Fibroblast of the aortic adventitia (primary cell): ENCODE measurements at regions not wholly inside any gene's neighbourhood (a gene's known extent, or its start where the extent isn't known, plus 50 kb on each side); places are given as distances from the start of the nearest gene placed in this dataset.
"Not testable (repeated sequence)": the region's sequence is repeated elsewhere in the genome, so short reads cannot be mapped to it uniquely, and the experiment has no call there.

Source experiments
- DNase-seq: peaks from one replicate; pipeline ENCODE4 v3.0.0-alpha.2; 2010; ENCODE audit warnings: low read depth
- H3K4me3 ChIP-seq: 2 replicates; pipeline ENCODE4 v1.5.1; 2011; ENCODE audit warnings: low read depth, mild to moderate bottlenecking, control low read depth, low read length, moderate library complexity
- TF ChIP-seq, protein P1 (sequence below): IDR thresholded peaks from 2 replicates; pipeline ENCODE4 v1.5.1; 2011; ENCODE audit warnings: mild to moderate bottlenecking, low read length, control low read depth, inconsistent platforms; ENCODE audit not compliant: insufficient read depth

DNA sequence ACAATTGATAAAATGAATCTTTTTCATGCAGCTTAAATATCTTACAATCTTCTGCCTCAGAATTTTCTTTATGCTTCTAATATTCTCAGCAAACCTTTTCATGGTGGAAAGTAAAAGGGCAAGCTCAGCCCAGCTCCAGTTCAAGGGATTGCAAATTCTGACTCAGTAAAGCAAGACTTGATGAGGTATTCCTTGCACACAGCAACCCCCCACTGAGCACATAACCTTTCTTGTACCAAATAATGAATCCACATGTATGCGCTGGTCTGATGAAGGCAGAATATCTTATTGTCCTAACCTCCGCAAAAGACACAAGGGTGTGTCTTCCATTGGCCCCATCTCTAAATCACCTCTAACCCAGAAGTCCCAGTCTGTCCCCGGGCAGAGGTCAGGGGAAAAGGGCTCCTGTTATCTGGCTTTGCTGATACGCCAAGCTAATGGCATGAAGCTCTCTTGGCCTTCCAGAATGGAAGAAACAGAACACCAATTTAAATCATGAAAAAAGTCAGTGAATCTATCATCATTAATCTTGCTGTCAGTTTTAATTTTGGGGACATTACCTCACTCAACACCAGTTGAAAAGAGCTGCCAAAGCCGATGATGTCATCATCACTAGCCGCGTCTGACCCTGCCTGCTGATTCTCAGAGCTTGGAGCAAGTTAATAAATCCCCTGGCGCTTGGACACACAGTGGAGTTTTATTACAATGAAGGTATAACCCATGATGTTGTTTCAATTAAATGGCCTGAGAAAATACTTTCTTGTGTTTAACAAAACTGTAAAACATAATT lies 592.5 kb upstream of the CLINT1 start:
- H3K4me3 ChIP-seq, result no peak overlapping the region
- DNase-seq, result peak; percentile 86
- TF ChIP-seq, protein P1, sequence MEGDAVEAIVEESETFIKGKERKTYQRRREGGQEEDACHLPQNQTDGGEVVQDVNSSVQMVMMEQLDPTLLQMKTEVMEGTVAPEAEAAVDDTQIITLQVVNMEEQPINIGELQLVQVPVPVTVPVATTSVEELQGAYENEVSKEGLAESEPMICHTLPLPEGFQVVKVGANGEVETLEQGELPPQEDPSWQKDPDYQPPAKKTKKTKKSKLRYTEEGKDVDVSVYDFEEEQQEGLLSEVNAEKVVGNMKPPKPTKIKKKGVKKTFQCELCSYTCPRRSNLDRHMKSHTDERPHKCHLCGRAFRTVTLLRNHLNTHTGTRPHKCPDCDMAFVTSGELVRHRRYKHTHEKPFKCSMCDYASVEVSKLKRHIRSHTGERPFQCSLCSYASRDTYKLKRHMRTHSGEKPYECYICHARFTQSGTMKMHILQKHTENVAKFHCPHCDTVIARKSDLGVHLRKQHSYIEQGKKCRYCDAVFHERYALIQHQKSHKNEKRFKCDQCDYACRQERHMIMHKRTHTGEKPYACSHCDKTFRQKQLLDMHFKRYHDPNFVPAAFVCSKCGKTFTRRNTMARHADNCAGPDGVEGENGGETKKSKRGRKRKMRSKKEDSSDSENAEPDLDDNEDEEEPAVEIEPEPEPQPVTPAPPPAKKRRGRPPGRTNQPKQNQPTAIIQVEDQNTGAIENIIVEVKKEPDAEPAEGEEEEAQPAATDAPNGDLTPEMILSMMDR, result no peak

DNA sequence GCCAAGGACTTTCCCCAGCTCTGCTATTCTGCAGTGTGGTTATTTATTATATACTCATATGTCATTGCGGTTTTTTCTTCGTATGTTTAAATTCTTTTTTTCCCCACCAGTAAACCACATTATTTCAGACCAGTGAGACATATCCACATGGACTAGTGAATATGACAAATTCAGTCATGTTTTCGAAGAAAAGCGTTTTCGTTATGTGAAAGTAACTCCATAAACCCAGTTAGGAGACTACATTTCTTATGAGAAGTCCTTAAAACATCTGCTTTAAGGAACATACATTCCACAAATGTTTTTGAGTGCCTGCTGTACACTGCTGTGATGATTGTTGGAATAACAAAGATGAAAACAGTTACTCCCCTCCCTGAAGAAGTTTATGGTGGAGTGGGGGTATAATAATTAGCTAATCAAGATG lies 591.8 kb upstream of the CLINT1 start:
- TF ChIP-seq, protein P1, result no peak
- no peak overlapping the region for H3K4me3 ChIP-seq
- no peak for DNase-seq

DNA sequence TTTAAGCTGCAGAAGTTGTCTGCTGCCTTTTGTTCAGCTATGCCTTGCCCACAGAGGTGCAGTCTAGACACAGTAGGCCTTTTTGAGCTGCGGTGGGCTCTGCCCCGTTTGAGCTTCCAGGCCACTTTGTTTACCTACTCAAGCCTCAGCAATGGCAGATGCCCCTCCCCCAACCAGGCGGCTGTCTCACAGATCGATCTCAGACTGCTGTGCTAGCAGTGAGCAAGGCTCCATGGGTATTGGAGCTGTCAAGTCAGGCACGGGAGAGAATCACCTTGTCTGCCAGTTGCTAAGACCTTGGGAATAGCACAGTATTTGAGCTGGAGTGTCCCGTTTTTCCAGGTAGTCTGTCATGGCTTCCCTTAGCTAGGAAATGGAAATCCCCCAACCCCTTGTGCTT lies 587.8 kb upstream of the CLINT1 start:
- H3K4me3 ChIP-seq, DNase-seq: not testable (repeated sequence)

DNA sequence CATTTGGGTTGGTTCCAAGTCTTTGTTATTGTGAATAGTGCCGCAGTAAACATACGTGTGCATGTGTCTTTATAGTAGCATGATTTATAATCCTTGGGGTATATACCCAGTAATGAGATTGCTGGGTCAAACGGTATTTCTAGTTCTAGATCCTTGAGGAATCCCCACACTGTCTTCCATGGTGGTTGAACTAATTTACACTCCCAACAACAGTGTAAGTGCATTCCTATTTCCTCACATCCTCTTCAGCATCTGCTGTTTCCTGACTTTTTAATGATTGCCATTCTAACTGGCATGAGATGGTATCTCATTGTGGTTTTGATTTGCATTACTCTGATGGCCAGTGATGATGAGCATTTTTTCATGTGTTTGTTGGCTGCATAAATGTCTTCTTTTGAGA lies 580.3 kb upstream of the CLINT1 start:
- H3K4me3 ChIP-seq, DNase-seq: not testable (repeated sequence)

DNA sequence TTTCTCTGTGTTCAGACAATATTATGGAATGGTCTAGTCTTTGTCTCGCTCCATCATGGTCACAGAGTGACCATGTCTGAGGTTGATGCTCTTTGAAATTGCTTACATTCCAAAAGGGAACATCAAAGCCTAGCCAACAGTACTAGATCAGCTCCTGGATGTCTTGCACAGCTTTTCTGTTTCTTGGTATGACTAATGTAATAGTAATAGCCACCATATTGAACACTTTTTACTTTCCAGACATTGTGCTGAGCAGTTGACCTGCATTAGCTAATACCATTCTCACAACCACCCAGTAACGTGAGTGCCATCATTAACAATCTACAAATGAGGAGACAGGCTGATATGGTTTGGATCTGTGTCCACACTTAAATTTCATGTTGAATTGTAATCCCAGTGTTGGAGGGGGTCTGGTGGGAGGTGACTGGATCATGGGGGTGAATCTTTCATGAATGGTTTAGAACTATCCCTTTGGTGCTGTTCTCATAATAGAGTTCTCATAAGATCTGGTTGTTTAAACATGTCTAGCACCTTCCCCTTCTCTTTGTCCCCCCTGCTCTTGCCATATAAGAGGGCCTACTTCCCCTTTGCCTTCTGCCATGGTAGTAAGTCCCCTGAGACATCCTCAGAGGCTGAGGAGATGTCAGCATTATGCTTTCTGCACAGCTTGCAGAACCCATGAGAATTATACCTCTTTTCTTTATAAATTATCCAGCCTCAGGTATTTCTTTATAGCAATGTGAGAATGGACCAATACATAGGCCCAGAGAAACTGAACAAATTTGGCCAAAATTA lies 577.5 kb upstream of the CLINT1 start:
- no peak for DNase-seq
- H3K4me3 ChIP-seq, result no peak overlapping the region
- TF ChIP-seq, protein P1, result no peak

DNA sequence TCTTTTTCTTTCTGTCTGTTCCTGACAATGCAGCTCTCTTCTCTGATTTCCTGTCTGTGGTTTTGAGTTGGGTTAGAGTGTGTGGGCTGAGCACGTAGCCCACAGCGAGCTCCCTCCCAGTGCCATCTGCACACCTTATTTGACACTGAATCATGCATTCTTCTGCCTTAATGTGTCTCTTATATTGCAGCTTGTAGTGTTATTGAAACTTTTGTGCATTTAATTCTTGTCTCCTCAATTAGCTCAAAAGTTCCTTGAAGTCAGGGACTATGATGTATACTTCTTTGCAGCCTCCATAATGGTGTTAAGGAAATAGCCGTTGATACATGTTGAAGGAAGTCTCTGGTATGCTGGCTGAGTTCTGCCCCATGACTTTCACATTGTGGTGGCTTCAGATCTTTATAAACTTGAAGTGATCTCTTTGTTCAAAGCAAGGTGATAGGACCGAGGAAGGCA lies 576.2 kb upstream of the CLINT1 start:
- no peak for DNase-seq
- no peak overlapping the region for H3K4me3 ChIP-seq
- TF ChIP-seq, protein P1, result no peak

DNA sequence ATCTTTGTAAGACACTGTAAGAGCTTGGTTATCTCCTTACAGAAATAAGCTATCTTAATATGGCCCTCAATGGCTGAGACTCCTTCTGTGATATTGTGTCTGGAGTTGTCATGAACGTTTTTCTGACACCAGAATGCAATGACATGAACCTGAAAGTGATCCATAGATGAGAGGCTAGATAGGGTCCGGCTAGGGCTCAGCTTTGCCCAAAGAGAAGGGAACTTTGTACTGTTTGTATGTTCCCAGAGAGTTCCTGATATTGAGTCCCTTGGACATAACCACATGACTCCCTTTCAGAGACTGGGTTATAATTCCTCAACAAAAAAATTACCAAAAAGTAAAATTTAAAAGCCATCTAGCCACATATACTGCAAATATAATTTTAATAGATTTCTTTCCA lies 575.8 kb upstream of the CLINT1 start:
- TF ChIP-seq, protein P1, result no peak
- no peak for DNase-seq
- H3K4me3 ChIP-seq, result no peak overlapping the region

DNA sequence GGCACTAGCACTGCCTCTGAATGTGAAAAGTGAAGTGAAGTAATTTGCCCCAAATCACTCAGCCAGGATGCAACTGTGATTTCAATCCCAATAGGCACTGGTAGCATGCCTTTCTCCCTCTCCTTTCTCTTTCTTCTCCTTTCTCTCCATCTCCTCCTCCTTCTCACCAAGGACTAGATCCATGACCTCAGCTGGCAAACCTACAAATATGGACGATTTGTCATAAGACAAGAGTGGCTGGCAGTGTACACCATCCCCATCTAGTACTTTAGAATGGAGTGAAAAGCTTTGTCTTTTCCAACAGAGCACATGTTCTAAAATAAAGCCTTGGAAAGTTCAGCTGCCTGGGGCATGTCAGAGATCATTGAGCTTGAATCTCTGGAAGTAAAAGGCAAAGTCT lies 574.7 kb upstream of the CLINT1 start:
- H3K4me3 ChIP-seq, result no peak overlapping the region
- DNase-seq, result no peak
- TF ChIP-seq, protein P1, result no peak
